GM18951 (cell line): ENCODE measurements at regions not wholly inside any gene's neighbourhood (a gene's known extent, or its start where the extent isn't known, plus 50 kb on each side); places are given as distances from the start of the nearest gene placed in this dataset.

Source experiments
- POLR2A ChIP-seq: IDR thresholded peaks from 4 replicates; pipeline ENCODE4 v1.6.1; 2011; ENCODE audit warnings: mild to moderate bottlenecking; ENCODE audit not compliant: insufficient read length, insufficient read depth; ENCODE audit errors: extremely low read depth
- in situ Hi-C: fragments of 300-500 bp; cut with MboI; formaldehyde crosslinking; loops from one replicate; pipeline ENCODE4 v1.12.0; 2022; ENCODE audit warnings: low sequenced_read_pairs, mixed read lengths, inconsistent platforms; ENCODE audit not compliant: unreplicated experiment

DNA sequence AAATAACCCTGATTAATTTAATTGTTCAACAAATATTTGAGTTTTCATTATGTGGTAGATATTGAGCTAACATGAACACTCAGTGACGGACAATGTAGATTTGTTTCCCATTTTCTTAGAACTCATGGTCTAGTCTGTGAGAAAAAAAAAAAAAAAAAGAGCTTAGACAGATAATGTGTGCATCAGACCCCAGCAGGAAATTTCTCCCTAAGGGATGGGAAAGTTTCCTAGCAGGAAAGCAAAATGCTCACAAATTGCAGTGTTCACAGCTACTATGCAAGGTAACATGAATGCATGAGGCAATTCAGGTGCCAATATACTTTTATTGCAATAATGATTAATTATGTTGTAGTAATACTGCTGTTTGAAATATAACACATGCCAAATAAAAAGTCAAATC is 843.2 kb upstream of the SLIT2 start:
- no peak for TF ChIP-seq POLR2A
- in situ Hi-C loops = no loop called here

DNA sequence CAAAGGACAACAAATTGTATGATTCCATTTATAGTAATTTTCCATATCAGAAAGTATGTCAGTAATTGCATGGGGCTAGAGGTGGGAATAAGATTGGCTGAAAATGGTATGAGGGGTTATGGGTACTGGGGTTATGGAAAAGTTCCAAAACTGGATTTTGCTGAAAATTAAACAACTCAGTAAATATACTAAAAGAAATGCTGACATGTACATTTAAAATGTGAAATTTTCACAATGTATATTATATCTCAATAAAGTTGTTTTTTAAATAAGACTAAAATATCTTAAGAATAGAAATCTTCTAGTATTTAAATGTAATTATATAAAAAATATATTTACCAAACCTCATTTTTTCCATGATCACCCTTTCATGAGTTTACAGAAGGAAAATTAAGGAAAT is 844.9 kb upstream of the SLIT2 start:
- no peak for TF ChIP-seq POLR2A
- in situ Hi-C loops = no loop called here

GRCh38 chr4:19403786-19404370 is 847.8 kb upstream of the SLIT2 start:
- in situ Hi-C loops = no loop called here
- TF ChIP-seq POLR2A = no peak

DNA sequence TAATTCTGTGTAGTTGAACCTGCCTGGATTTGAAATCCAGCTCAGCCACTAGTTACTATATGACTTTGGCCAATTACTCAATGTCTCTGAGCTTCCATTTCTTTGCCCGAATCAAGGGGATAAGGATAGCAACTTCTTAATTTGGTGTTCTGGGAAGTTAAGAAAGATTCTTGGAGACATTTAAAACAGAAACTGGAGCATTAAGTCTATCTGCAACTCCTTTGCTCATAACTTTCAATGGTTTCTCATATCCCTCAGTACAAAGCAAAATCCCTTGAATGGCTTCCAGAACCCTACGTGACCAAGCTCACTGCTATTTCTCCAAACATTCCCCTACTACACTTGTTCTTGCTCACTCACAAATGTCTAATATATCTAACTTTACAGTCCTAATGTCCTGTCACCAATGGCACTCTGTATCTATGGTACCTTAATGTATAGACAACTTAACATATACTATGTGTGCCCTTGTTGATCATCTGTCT is 849.1 kb upstream of the SLIT2 start:
- in situ Hi-C loops = no loop called here
- TF ChIP-seq POLR2A = no peak

GRCh38 chr4:19401301-19402080 is 850.2 kb upstream of the SLIT2 start:
- no peak for TF ChIP-seq POLR2A
- in situ Hi-C loops = no loop called here

DNA sequence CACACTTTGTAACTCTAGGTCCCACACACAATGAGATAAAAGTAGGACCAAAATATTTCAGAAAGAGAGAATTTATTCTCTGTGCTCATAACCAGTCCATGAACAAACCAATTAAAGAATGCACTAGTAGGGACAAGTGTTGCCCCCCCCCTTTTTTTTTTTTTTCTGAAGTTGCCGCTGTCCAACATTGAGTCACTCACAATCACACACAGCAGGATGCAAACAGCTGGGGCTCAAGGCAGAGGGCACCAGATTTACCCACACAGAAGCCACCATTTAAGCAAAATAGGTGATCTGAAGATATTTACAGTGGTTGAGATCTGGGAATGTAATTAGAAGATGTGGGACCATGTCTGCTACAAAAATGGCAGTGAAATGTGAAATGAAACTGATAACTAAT is 850.9 kb upstream of the SLIT2 start:
- in situ Hi-C loops = no loop called here
- no peak for TF ChIP-seq POLR2A

GRCh38 chr4:19399001-19399400 is 852.7 kb upstream of the SLIT2 start:
- in situ Hi-C loops = no loop called here
- no peak for TF ChIP-seq POLR2A

DNA sequence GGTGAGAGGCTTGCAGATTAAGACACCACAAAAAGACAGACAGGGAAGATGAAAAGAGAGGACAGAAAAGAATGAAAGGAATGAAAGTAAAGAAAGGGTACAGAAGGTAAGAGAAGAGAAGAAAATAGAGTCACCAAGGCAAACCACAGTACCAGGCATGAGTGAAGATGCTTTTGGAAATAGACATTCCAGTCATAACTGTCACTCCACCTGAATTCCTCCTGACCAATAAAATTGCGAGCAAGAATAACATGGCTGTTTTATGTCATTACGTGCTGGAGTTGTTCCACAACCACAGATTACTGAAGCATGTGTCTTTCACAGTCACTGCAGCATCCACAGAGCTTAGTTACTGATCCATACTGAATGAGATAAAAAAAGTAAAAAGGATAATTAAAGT is 864.9 kb upstream of the SLIT2 start:
- in situ Hi-C loops = no loop called here
- TF ChIP-seq POLR2A = no peak

GRCh38 chr4:19382993-19383756 is 868.5 kb upstream of the SLIT2 start:
- in situ Hi-C loops = no loop called here

GRCh38 chr4:19381068-19381467 is 870.6 kb upstream of the SLIT2 start:
- in situ Hi-C loops = no loop called here

More at GRCh38 chr4:19382993-19383756, 868.5 kb upstream of the SLIT2 start:
- TF ChIP-seq POLR2A = no peak

GRCh38 chr4:19380600-19380999 is 871.1 kb upstream of the SLIT2 start:
- in situ Hi-C loops = no loop called here
- no peak for TF ChIP-seq POLR2A

More at GRCh38 chr4:19381068-19381467, 870.6 kb upstream of the SLIT2 start:
- TF ChIP-seq POLR2A = no peak

- no peak for TF ChIP-seq POLR2A
- in situ Hi-C loops = no loop called here
Measured at GRCh38 chr4:19379191-19379708, 872.5 kb upstream of the SLIT2 start.

- in situ Hi-C loops = no loop called here
- TF ChIP-seq POLR2A = no peak
Measured at GRCh38 chr4:19375931-19376330, 875.8 kb upstream of the SLIT2 start.
